Mammary epithelial cell (primary cell): ENCODE measurements at regions not wholly inside any gene's neighbourhood (a gene's known extent, or its start where the extent isn't known, plus 50 kb on each side); places are given as distances from the start of the nearest gene placed in this dataset.

Source experiments
- CTCF ChIP-seq, 2 donors: IDR thresholded peaks in 1 of 2; conservative IDR thresholded peaks in 1 of 2; 2 replicates each; pipeline ENCODE4 v1.5.1; 2011 to 2012; ENCODE audit warnings: inconsistent platforms in 2 of 2, low read length in 2 of 2, mild to moderate bottlenecking in 2 of 2, control low read depth in 1 of 2, low read depth in 1 of 2; ENCODE audit not compliant: insufficient read depth in 1 of 2; ENCODE audit errors: extremely low read depth in 1 of 2
- EZH2 ChIP-seq: IDR thresholded peaks from 2 replicates; pipeline ENCODE4 v1.6.1; 2012; ENCODE audit warnings: low read length, inconsistent platforms, borderline replicate concordance

GRCh38 chr7:46781901-46782439 is 799.9 kb downstream of the TNS3 start:
- TF ChIP-seq CTCF (conservative IDR thresholded peaks at IDR 0.05 in 1 of 2, IDR thresholded peaks at IDR 0.05 in 1 of 2; ENCODE audit: extremely low read depth in 1 of 2, insufficient read depth in 1 of 2, low read depth in 1 of 2, low read length in 2 of 2), result no peak
- TF ChIP-seq EZH2, result no peak
